GM23338 (cell line): ENCODE measurements at regions not wholly inside any gene's neighbourhood (a gene's known extent, or its start where the extent isn't known, plus 50 kb on each side); places are given as distances from the start of the nearest gene placed in this dataset.

Experiments used
- ATAC-seq: fragments of 200-7000 bp; cut with Tn5 transposase; 3 replicates; pipeline ENCODE4 v1.9.1; 2020
- DNase-seq: peaks from one replicate; pipeline ENCODE4 v3.0.0-alpha.2; 2015; ENCODE audit warnings: low spot score
- H2AFZ ChIP-seq: fragments of 200-600 bp; sonication (generic); 2 replicates; pipeline ENCODE4 v1.8.0; 2016; ENCODE audit warnings: antibody characterized with exemption, mild to moderate bottlenecking, moderate library complexity
- H3F3A ChIP-seq: fragments of 200-600 bp; sonication (generic); replicated peaks from 2 replicates; pipeline ENCODE4 v1.8.0; 2017; ENCODE audit warnings: antibody characterized with exemption, mixed run types, low read depth
- H3K27ac ChIP-seq: fragments of 200-600 bp; sonication (generic); 2 replicates; pipeline ENCODE4 v1.6.1; 2016; ENCODE audit warnings: low read depth
- H3K27me3 ChIP-seq: fragments of 200-600 bp; sonication (generic); 2 replicates; pipeline ENCODE4 v1.8.0; 2016; ENCODE audit warnings: mild to moderate bottlenecking, mixed run types, moderate library complexity; ENCODE audit not compliant: insufficient read depth
- H3K36me3 ChIP-seq: fragments of 200-600 bp; sonication (generic); 2 replicates; pipeline ENCODE4 v1.8.0; 2016; ENCODE audit warnings: mild to moderate bottlenecking; ENCODE audit not compliant: insufficient read depth
- H3K4me1 ChIP-seq: fragments of 200-600 bp; sonication (generic); 2 replicates; pipeline ENCODE4 v1.8.0; 2016; ENCODE audit warnings: mild to moderate bottlenecking, moderate library complexity; ENCODE audit not compliant: insufficient read depth
- H3K4me2 ChIP-seq: fragments of 200-600 bp; sonication (generic); 2 replicates; pipeline ENCODE4 v1.7.1; 2017; ENCODE audit warnings: mixed run types
- H3K4me3 ChIP-seq: fragments of 200-600 bp; sonication (generic); 2 replicates; pipeline ENCODE4 v1.6.1; 2016; ENCODE audit warnings: mixed run types
- H3K79me2 ChIP-seq: fragments of 200-600 bp; sonication (generic); replicated peaks from 2 replicates; pipeline ENCODE4 v1.8.0; 2017; ENCODE audit warnings: mild to moderate bottlenecking; ENCODE audit not compliant: insufficient read depth
- H3K9me2 ChIP-seq: fragments of 200-600 bp; sonication (generic); 2 replicates; pipeline ENCODE4 v1.8.0; 2017; ENCODE audit not compliant: insufficient read depth
- H4K20me1 ChIP-seq: fragments of 200-600 bp; sonication (generic); replicated peaks from 2 replicates; pipeline ENCODE4 v1.8.0; 2017; ENCODE audit warnings: mild to moderate bottlenecking; ENCODE audit not compliant: insufficient read depth
- H3K27ac Mint-ChIP-seq: 2 replicates; pipeline ENCODE4 v1.8.0; 2020; ENCODE audit warnings: inconsistent platforms, mild to moderate bottlenecking, moderate library complexity, mixed read lengths
- H3K27me3 Mint-ChIP-seq: 3 replicates; pipeline ENCODE4 v1.8.0; 2022; ENCODE audit warnings: low read depth, mild to moderate bottlenecking, moderate library complexity, mixed read lengths, inconsistent platforms; ENCODE audit not compliant: insufficient read depth, poor library complexity
- H3K36me3 Mint-ChIP-seq: 3 replicates; pipeline ENCODE4 v1.8.0; 2021; ENCODE audit warnings: low read depth, mild to moderate bottlenecking, inconsistent platforms, moderate library complexity, mixed read lengths
- H3K4me1 Mint-ChIP-seq: 3 replicates; pipeline ENCODE4 v1.8.0; 2020; ENCODE audit warnings: mild to moderate bottlenecking, inconsistent platforms, mixed read lengths
- H3K4me3 Mint-ChIP-seq: 3 replicates; pipeline ENCODE4 v1.8.0; 2021; ENCODE audit warnings: moderate library complexity, mild to moderate bottlenecking, inconsistent platforms, mixed read lengths
- H3K9me3 Mint-ChIP-seq: 3 replicates; pipeline ENCODE4 v1.8.0; 2020; ENCODE audit warnings: moderate library complexity, mild to moderate bottlenecking, inconsistent platforms, mixed read lengths
- CREB1 ChIP-seq: fragments of 250-450 bp; sonication (Bioruptor Pico); IDR thresholded peaks from 2 replicates; pipeline ENCODE4 v1.5.0; 2020; ENCODE audit warnings: low read depth, mild to moderate bottlenecking, moderate library complexity
- EZH2 ChIP-seq: fragments of 200-600 bp; sonication (generic); IDR thresholded peaks from one replicate; pipeline ENCODE4 v1.8.0; 2017; ENCODE audit warnings: antibody characterized with exemption, mild to moderate bottlenecking, low read depth; ENCODE audit not compliant: unreplicated experiment
- EZH2phosphoT487 ChIP-seq: fragments of 200-600 bp; sonication (generic); IDR thresholded peaks from one replicate; pipeline ENCODE4 v1.8.1; 2018; ENCODE audit warnings: antibody characterized with exemption; ENCODE audit not compliant: unreplicated experiment
- JUNB ChIP-seq: IDR thresholded peaks from one replicate; pipeline ENCODE4 v1.6.1; 2016; ENCODE audit warnings: antibody characterized with exemption; ENCODE audit not compliant: unreplicated experiment
- NANOG ChIP-seq: IDR thresholded peaks from 2 replicates; pipeline ENCODE4 v1.6.1; 2016; ENCODE audit warnings: antibody characterized with exemption, borderline replicate concordance
- POLR2AphosphoS5 ChIP-seq: IDR thresholded peaks from 2 replicates; pipeline ENCODE4 v1.6.1; 2016; ENCODE audit warnings: antibody characterized with exemption, low read depth
- REST ChIP-seq: IDR thresholded peaks from one replicate; pipeline ENCODE4 v1.6.1; 2018; ENCODE audit warnings: antibody characterized with exemption; ENCODE audit not compliant: unreplicated experiment
- STAT1 ChIP-seq: IDR thresholded peaks from one replicate; pipeline ENCODE4 v1.6.1; 2016; ENCODE audit warnings: antibody characterized with exemption; ENCODE audit not compliant: unreplicated experiment
- ZNF114 ChIP-seq: fragments of 250-450 bp; sonication (Bioruptor Pico); IDR thresholded peaks from 2 replicates; pipeline ENCODE4 v1.5.0; 2020; ENCODE audit warnings: mild to moderate bottlenecking, moderate library complexity
- ZNF331 ChIP-seq: fragments of 250-450 bp; sonication (Bioruptor Pico); IDR thresholded peaks from 2 replicates; pipeline ENCODE4 v1.5.0; 2020; ENCODE audit warnings: low read depth, mild to moderate bottlenecking, moderate library complexity
- ZNF462 ChIP-seq: fragments of 250-450 bp; sonication (Bioruptor Pico); IDR thresholded peaks from 2 replicates; pipeline ENCODE4 v1.5.0; 2020; ENCODE audit warnings: mild to moderate bottlenecking, moderate library complexity
- TF ChIP-seq, protein P1 (sequence below): IDR thresholded peaks from 2 replicates; pipeline ENCODE4 v1.6.1; 2016; ENCODE audit warnings: antibody characterized with exemption
- TF ChIP-seq, protein P2 (sequence below), 2 experiments: fragments of 200-600 bp in 1 of 2; sonication (generic) in 1 of 2; conservative IDR thresholded peaks; 2 replicates each; pipeline versions ENCODE4 v1.5.1 to v1.6.1; 2016 to 2017; ENCODE audit warnings: antibody characterized with exemption in 2 of 2, low read depth in 2 of 2, mild to moderate bottlenecking in 2 of 2, moderate library complexity in 1 of 2

DNA sequence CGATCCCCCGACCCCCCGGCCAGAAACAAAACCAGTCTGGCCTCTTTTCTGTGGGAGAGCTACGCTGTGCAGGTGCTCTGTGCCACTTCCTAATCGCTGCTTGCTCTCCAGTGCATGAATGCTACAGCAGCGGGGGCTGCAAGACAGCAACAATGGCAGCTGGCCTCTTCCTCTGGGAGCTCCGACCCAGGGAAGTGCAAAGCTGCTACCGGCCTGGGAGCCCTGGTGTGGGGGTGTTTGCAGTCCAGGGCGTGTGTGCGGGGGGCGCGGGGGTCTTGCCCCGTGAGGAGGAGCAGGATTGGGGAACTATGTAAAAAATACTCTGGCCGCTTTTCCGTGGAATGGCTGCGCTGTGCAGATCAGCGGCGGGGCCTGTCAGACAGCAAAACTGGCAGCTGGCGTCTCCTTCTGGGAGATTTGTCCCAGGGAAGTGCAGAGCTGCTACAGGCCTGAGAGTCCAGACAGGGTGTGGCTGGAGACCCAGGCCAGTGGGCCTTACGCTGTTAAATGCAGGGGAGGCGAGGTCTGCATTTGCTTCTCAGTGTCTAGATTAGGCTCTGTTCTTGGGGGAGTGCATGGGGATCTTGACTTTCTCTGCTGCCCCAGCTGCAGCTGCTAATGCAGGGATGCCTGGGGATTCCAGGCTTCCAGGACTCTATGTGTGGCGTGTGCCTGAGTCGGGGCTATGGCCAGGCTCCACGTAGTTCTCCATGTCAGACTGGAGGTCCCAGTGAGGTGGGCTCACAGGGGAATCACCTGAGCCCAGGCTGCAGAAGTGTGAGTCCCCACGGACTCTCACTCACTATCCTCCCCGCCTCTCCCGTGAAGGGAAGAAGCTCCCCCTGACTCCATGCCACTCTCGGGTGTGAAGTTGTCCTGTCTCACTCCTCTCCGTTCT, 344.5 kb downstream of the AEBP2 start:
- H3K4me3 Mint-ChIP-seq: no peak overlapping the region
- Histone ChIP-seq H3K4me1 (no peaks in the 10 kb centered on the region; the same call in 1 of the 2 replicates), H2AFZ (peak overlapping the region; percentile 92), H3K79me2 (no peaks in the 10 kb centered on the region), H3K27ac (peak overlapping the region; percentile 14; the same call in 1 of the 2 replicates), H3K9me2 (0 out of 2 replicates have a peak, but pooled peaks cover 3% of the 10 kb centered on the region), H3K27me3 (no peaks in the 10 kb centered on the region), H3K36me3 (no peaks in the 10 kb centered on the region), H3K4me2 (peak overlapping the region; percentile 57; the same call in 1 of the 2 replicates), H4K20me1 (no peaks in the 10 kb centered on the region), H3F3A (no peaks in the 10 kb centered on the region), H3K4me3 (peak overlapping the region; percentile 41; the same call in 1 of the 2 replicates)
- H3K27me3 Mint-ChIP-seq: peaks cover 1% of the 10 kb centered on the region
- H3K4me1 Mint-ChIP-seq: peaks cover 5% of the 10 kb centered on the region
- H3K27ac Mint-ChIP-seq: no peak overlapping the region
- no peaks in the 10 kb centered on the region for H3K36me3 Mint-ChIP-seq
- ATAC-seq (peak; percentile 76), DNase-seq (peak; percentile 44)
- H3K9me3 Mint-ChIP-seq: no peaks in the 10 kb centered on the region; the same call in 2 of the 3 replicates
- no peak for TF ChIP-seq ZNF331 (CRISPR knock-in tag)
- no peak for TF ChIP-seq CREB1 (CRISPR knock-in tag)
- TF ChIP-seq POLR2AphosphoS5: no peak
- no peak for TF ChIP-seq REST
- TF ChIP-seq NANOG: no peak
- TF ChIP-seq, protein P1, sequence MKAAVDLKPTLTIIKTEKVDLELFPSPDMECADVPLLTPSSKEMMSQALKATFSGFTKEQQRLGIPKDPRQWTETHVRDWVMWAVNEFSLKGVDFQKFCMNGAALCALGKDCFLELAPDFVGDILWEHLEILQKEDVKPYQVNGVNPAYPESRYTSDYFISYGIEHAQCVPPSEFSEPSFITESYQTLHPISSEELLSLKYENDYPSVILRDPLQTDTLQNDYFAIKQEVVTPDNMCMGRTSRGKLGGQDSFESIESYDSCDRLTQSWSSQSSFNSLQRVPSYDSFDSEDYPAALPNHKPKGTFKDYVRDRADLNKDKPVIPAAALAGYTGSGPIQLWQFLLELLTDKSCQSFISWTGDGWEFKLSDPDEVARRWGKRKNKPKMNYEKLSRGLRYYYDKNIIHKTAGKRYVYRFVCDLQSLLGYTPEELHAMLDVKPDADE: no peak
- no peak for TF ChIP-seq JUNB
- no peak for TF ChIP-seq EZH2phosphoT487
- TF ChIP-seq, protein P2, sequence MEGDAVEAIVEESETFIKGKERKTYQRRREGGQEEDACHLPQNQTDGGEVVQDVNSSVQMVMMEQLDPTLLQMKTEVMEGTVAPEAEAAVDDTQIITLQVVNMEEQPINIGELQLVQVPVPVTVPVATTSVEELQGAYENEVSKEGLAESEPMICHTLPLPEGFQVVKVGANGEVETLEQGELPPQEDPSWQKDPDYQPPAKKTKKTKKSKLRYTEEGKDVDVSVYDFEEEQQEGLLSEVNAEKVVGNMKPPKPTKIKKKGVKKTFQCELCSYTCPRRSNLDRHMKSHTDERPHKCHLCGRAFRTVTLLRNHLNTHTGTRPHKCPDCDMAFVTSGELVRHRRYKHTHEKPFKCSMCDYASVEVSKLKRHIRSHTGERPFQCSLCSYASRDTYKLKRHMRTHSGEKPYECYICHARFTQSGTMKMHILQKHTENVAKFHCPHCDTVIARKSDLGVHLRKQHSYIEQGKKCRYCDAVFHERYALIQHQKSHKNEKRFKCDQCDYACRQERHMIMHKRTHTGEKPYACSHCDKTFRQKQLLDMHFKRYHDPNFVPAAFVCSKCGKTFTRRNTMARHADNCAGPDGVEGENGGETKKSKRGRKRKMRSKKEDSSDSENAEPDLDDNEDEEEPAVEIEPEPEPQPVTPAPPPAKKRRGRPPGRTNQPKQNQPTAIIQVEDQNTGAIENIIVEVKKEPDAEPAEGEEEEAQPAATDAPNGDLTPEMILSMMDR (conservative IDR thresholded peaks at IDR 0.05; ENCODE audit: low read depth in 2 of 2): no peak
- no peak for TF ChIP-seq EZH2
- TF ChIP-seq STAT1: no peak
- no peak for TF ChIP-seq ZNF462
- no peak for TF ChIP-seq ZNF114
